Astrocyte of the hippocampus (primary cell): ENCODE measurements at regions not wholly inside any gene's neighbourhood (a gene's known extent, or its start where the extent isn't known, plus 50 kb on each side); places are given as distances from the start of the nearest gene placed in this dataset.

Source experiments
- DNase-seq: peaks from one replicate; pipeline ENCODE4 v3.0.0; 2011; ENCODE audit warnings: low read depth, low spot score

DNA sequence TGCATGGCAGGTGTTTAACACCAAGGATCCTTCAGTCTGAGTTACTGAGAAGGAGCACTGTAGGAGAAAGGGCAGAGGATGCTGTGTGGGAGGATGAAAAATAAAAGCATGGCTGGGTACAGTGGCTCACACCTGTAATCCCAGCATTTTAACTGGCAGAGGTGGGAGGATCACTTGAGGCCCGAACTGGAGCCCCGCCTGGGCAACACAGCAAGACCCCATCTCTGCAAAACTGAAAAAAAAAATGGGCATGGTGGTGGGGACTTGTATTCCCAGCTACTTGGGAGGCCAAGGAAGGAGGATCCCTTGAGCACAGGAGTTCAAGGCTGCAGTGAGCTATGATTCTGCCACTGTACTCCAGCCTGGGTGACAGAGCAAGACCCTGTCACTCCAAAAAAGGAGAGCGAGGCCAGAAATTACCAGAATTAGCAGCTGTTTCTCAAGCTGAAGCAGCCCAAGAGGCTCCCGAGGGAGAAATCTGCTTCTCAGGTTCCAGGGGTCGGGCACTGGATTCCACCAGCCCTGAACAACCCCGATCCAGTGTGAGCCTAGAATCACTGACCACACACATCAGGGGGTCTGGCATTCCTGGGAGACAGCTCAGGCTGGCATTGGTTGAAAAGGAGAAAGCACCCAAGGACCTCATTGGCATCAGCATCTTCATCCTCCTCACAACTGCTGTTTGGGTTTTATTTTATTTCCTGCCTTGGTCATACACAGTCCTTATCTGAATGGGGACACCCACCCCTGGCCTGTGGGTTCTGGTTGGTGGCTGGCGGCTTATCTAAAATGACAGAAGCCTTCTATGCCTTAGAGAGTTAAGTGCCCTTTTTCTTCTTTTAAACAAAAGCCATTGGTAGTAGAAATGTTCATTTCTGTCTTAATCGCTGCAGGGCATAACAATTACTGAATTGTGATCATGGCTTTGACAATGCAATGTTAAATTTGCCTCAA is 66.3 kb upstream of the TRIM2 start:
- peak; percentile 40 for DNase-seq

DNA sequence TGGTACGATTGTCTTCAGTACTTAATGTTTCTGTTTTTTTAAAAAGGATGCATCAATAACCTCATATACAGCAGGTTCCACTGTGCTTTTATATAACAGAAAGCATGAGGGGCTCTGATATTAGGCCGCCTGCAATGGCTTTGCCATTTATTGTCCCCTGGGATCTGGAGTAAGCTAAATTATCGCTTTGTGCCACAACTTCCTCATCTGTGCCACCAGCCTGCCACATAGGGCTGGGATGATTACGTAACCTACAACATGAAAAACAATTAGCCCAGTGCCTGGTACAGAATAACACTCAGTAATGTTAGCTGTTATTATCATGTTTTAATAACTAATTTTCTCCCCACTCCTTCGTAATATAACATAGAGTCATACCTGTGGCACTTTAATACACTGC is 65.5 kb upstream of the TRIM2 start:
- DNase-seq = no peak

GRCh38 chr4:153140294-153140693 is 63.9 kb upstream of the TRIM2 start:
- DNase-seq = peak; percentile 53

DNA sequence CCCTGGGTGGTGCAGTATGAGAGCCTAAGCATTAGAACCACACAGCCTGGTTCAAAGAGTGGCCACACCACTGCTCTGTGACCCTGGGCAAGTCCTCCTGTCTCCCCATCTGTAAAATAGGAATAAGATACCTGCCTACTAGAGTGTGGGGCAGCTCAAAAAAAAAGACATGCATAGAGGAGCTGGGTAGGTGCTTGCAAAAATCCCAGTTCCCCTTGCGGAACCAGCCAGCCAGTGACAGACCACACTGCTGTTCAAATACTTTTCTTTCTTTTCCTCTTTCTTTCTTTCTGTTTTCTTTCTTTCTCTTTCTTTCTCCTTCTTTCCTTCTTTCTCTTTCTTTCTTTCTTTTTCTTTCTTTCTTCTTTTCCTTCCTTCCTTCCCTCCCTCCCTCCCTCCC is 63.0 kb upstream of the TRIM2 start:
- DNase-seq = no peak

DNA sequence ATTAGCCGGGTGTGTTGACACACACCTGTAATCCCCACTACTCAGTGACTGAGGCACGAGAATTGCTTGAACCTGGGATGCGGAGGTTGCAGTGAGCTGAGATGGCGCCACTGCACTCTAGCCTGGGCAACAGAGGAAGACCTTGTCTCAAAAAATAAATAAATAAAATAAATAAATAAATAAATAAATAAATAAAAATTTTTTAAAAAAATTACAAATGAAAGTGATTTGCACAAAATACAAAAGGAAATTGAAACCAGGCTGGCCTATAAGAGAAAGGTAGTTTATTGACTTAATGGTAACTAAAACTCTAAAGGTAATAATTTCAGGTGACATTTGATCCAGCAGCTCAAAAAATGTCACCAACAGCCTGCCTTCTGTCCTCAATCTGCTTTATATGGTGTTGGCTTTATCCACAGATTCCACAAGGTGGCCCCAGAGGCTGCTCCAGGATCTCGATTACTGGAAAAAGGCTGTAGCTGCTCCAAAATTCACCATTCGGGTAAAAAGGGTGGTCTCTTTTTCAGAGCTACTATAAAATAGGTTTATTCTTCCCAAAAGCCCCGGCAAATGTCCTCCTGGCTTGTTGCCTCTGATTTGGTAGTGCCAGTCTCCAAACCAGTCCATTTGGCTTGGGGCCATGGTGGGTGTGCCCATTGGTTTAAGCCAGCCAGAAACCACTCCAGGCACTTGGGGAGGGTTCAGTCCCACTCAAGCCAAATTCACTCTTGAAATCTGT is 61.4 kb upstream of the TRIM2 start:
- DNase-seq = peak; percentile 90

- peak; percentile 71 for DNase-seq
These were observed 60.5 kb upstream of the TRIM2 start for GRCh38 chr4:153143527-153144348.

- peak; percentile 59 for DNase-seq
These were observed 58.2 kb upstream of the TRIM2 start for GRCh38 chr4:153146031-153146430.

GRCh38 chr4:153146961-153147360 is 57.3 kb upstream of the TRIM2 start:
- no peak for DNase-seq

GRCh38 chr4:153148791-153149190 is 55.5 kb upstream of the TRIM2 start:
- no peak for DNase-seq

GRCh38 chr4:153151535-153152455 is 52.4 kb upstream of the TRIM2 start:
- peak; percentile 94 for DNase-seq

- peak; percentile 72 for DNase-seq
These were observed 51.5 kb upstream of the TRIM2 start for GRCh38 chr4:153152501-153153338.

DNA sequence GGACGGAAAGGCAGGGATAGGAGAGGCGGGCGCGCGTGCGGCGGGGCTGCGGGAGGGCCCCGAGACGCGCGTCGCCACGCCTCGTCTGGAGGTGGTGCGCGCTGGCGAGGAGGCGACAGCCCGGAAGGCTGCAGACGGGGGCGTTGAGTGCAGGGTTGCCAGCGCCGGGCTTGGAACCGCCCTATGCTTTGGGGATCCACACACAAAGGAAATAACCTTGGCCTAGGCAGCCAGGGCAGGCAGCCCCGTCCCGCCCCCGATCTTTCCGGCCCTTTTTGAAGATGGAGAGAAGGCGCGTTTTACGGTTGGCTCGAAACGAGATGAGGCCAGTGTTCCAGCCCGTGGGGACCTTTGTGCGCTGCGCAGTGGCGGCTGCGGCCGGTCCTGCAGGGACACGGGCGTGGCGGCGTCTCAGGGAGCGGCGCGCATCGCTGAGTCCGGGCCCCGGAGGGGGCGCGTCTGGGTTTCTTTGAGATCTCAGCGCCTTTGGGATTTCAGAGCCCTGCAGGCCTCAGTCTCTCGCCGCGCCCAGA is 50.8 kb upstream of the TRIM2 start:
- DNase-seq = peak; percentile 77

DNA sequence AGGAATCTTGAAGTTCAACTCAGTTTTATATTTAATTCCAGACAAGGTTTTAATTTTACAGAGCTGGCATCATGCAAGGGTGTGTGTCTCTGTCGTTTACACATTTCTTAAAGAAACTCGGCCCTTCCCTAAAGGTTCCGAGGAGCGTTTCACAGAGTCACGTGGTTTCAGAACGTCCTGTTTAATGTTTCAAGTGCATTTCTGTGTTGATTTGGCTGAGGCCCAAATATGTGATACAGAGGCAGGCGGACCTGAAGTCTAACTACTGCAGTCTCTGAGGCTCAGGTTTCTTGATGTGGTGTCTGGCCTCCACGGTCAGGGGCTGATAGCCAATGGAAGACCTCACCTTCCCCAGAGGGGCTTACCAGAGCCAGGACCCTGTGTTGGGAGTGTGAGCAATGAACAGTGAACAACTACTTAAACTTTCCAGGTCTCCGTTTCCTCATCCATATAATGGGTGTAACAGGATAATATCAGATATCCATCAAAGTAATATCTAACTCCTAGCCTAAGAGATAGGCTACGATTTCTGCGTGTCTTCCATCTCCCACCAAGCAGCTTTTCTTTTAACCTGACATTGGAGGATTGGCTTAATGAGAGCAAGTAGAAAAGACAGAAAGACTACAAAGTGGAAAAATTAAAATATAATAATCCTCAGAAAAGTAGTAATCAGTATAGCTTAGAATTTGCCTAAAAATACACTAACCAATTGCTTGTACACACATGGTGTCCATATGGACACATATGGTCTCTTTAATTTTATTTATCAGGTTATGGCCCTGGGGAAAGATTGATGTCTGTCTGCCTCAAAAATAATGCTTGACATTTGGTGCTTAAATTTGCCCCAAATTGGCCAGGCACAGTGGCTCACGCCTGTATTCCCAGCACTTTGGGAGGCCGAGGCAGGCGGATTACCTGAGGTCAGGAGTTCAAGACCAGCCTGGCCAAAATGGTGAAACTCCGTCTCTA is 50.0 kb upstream of the TRIM2 start:
- DNase-seq = peak; percentile 64
